ENCODE measurements at regions not wholly inside any gene's neighbourhood (a gene's known extent, or its start where the extent isn't known, plus 50 kb on each side); places are given as distances from the start of the nearest gene placed in this dataset.

DNA sequence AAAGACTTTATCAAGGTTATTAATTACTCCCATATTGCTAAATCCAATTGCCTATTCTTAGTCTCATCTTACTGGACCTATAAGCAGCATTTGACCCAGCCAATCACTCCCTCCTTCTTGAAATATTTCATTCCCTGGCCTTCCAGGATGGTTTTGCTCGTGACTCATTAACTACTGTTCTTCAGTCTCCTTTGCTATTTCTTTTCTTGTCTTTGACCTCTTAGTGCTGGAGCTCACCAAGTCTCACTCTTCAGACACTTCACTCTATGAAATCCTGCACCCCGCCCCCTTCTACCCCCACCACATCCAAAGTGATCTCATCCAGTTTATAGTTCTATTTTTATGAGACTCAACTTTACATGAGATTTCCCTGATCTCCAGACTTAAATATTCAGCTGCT lies 803.1 kb upstream of the WWC1 start:
- Mint-ChIP-seq H3K27ac (ENCODE audit: unreplicated experiment) (no peak overlapping the region), H3K27me3 (ENCODE audit: low read depth) (peaks cover 9% of the 10 kb centered on the region), H3K36me3 (ENCODE audit: low read depth) (no peaks in the 10 kb centered on the region), H3K4me1 (ENCODE audit: low read depth) (no peaks in the 10 kb centered on the region), H3K4me3 (ENCODE audit: unreplicated experiment) (no peak overlapping the region), H3K9me3 (ENCODE audit: low read depth) (no peaks in the 10 kb centered on the region)
- DNase-seq (ENCODE audit: low spot score) = no peak
- TF ChIP-seq, protein P1, sequence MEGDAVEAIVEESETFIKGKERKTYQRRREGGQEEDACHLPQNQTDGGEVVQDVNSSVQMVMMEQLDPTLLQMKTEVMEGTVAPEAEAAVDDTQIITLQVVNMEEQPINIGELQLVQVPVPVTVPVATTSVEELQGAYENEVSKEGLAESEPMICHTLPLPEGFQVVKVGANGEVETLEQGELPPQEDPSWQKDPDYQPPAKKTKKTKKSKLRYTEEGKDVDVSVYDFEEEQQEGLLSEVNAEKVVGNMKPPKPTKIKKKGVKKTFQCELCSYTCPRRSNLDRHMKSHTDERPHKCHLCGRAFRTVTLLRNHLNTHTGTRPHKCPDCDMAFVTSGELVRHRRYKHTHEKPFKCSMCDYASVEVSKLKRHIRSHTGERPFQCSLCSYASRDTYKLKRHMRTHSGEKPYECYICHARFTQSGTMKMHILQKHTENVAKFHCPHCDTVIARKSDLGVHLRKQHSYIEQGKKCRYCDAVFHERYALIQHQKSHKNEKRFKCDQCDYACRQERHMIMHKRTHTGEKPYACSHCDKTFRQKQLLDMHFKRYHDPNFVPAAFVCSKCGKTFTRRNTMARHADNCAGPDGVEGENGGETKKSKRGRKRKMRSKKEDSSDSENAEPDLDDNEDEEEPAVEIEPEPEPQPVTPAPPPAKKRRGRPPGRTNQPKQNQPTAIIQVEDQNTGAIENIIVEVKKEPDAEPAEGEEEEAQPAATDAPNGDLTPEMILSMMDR (IDR thresholded peaks at IDR 0.05) = no peak

DNA sequence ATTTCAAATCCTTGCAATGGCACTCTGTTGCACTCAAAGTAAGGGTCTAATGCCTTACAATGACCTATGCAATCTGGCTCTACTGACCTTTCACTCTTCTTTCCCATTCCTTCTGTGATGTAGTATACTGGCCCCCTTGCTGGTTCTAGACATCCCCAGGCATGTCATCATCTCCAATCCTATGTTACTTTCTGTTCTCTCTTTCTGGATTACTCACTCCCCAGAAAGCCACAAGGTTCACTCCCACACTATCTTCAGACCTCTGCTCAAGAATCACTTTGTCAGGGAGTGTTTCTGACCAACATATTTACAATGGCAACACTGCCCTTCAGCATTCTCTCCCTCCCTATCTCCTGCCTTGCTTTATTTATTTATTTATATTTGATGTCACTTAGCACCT lies 802.2 kb upstream of the WWC1 start:
- TF ChIP-seq, protein P1 (IDR thresholded peaks at IDR 0.05) = no peak
- Mint-ChIP-seq H3K27ac (ENCODE audit: unreplicated experiment) (no peak overlapping the region), H3K36me3 (ENCODE audit: low read depth) (no peaks in the 10 kb centered on the region), H3K27me3 (ENCODE audit: low read depth) (peaks cover 16% of the 10 kb centered on the region), H3K9me3 (ENCODE audit: low read depth) (peaks cover 2% of the 10 kb centered on the region), H3K4me1 (ENCODE audit: low read depth) (no peaks in the 10 kb centered on the region), H3K4me3 (ENCODE audit: unreplicated experiment) (no peak overlapping the region)
- DNase-seq (ENCODE audit: low spot score) = no peak

DNA sequence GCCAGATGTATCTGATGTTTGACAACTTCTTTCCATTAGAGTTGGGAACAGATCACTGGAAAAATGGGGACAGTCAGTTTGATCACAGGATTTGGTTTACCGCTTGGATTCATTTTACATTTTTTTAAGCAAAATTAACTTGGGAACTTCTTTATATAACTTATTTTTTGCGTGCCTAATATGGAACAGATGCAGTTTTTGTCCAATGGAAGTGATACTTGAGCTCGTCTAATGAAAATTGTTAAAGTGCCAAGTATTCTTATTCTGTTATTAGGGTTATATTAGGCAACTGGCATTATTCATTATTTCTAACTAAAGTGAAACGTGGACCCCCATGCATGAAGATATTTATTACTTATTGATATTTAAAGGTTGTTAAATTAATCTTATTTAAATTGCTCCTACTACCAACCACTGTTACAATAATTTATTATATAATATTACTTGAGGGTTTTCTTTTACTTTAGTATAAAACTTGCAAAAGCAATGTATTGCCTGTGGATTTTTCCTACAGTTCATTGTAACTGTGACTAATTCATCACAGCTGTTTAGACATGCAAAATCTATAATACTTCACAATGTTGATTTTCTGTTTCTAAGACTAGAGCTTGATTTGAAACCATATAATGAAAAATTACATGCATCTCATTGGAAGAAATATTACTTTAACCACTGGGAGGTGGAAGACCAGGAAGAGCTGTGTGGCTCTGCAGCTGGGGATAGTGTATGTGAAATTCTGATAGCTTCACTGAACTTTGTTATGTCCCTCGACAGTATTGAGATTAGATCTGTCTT lies 787.3 kb upstream of the WWC1 start:
- TF ChIP-seq, protein P1 (IDR thresholded peaks at IDR 0.05) = no peak
- no peaks in the 10 kb centered on the region for H3K4me1 Mint-ChIP-seq (ENCODE audit: low read depth)
- H3K36me3 Mint-ChIP-seq (ENCODE audit: low read depth) = no peaks in the 10 kb centered on the region
- H3K27me3 Mint-ChIP-seq (ENCODE audit: low read depth) = peaks cover 25% of the 10 kb centered on the region
- H3K9me3 Mint-ChIP-seq (ENCODE audit: low read depth) = no peaks in the 10 kb centered on the region
- H3K27ac Mint-ChIP-seq (ENCODE audit: unreplicated experiment) = no peak overlapping the region
- no peak overlapping the region for H3K4me3 Mint-ChIP-seq (ENCODE audit: unreplicated experiment)
- DNase-seq (ENCODE audit: low spot score) = no peak

DNA sequence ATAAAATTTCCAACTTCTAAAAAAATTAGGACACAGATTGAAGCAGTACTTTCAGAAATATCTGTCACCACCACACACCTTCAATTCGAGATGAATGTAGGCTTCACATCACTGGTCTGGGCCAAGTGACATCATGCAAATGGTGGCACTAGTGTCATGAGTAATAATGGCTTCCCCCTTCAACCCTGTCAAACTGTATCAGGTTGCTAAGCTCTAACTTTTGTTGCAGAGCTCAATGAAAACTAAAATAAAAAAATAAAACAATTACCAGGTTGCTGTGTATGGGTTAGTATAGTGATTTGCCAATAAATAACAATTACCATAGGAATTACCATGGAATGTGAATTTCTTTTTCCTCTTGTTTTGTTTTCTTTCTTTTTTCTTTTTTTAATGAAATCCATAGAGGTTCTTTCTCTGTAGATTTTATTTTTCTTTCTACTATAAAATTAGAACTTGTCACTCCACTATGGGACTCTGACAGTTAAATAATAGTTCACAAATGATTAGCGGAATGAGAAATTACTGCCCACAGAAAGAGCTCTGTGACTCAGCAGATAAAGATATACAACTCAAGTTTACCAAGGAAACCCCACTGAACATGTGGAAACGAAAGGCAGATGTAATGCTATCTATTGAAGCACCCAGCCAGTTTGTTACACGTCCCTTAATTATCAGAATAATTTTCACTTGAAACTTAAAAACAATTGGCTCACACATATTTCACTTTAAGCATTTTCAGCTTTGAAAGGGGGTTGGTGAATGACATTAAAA lies 783.8 kb upstream of the WWC1 start:
- no peak for DNase-seq (ENCODE audit: low spot score)
- TF ChIP-seq, protein P1 (IDR thresholded peaks at IDR 0.05) = no peak
- H3K36me3 Mint-ChIP-seq (ENCODE audit: low read depth) = no peaks in the 10 kb centered on the region
- H3K27me3 Mint-ChIP-seq (ENCODE audit: low read depth) = peaks cover 30% of the 10 kb centered on the region
- H3K4me1 Mint-ChIP-seq (ENCODE audit: low read depth) = no peaks in the 10 kb centered on the region
- H3K4me3 Mint-ChIP-seq (ENCODE audit: unreplicated experiment) = no peak overlapping the region
- no peak overlapping the region for H3K27ac Mint-ChIP-seq (ENCODE audit: unreplicated experiment)
- H3K9me3 Mint-ChIP-seq (ENCODE audit: low read depth) = no peaks in the 10 kb centered on the region

- no peak overlapping the region for H3K27ac Mint-ChIP-seq (ENCODE audit: unreplicated experiment)
- no peaks in the 10 kb centered on the region for H3K36me3 Mint-ChIP-seq (ENCODE audit: low read depth)
- TF ChIP-seq, protein P1 (IDR thresholded peaks at IDR 0.05) = no peak
- no peak overlapping the region for H3K4me3 Mint-ChIP-seq (ENCODE audit: unreplicated experiment)
- H3K27me3 Mint-ChIP-seq (ENCODE audit: low read depth) = peaks cover 32% of the 10 kb centered on the region
- DNase-seq (ENCODE audit: low spot score) = no peak
- H3K9me3 Mint-ChIP-seq (ENCODE audit: low read depth) = no peaks in the 10 kb centered on the region
- no peaks in the 10 kb centered on the region for H3K4me1 Mint-ChIP-seq (ENCODE audit: low read depth)
Observed at GRCh38 chr5:167509076-167509475, 782.4 kb upstream of the WWC1 start.
